BE2C (cell line): ENCODE measurements at regions not wholly inside any gene's neighbourhood (a gene's known extent, or its start where the extent isn't known, plus 50 kb on each side); places are given as distances from the start of the nearest gene placed in this dataset.

Source experiments
- DNase-seq: peaks from one replicate; pipeline ENCODE4 v3.0.0-alpha.2; 2020
- H3K27me3 ChIP-seq: fragments of 250-450 bp; sonication (Bioruptor Pico); 2 replicates; pipeline ENCODE4 v1.5.1; 2020; ENCODE audit warnings: mild to moderate bottlenecking
- H3K36me3 ChIP-seq: fragments of 250-450 bp; sonication (Bioruptor Pico); 2 replicates; pipeline ENCODE4 v1.5.1; 2020; ENCODE audit warnings: mild to moderate bottlenecking
- H3K4me1 ChIP-seq: fragments of 250-450 bp; sonication (Bioruptor Pico); 2 replicates; pipeline ENCODE4 v1.5.1; 2020
- H3K4me3 ChIP-seq: 2 replicates; pipeline ENCODE4 v1.5.1; 2011; ENCODE audit warnings: low read depth, low read length
- H3K9me3 ChIP-seq: fragments of 250-450 bp; sonication (Bioruptor Pico); 2 replicates; pipeline ENCODE4 v1.5.1; 2020
- TF ChIP-seq, protein P1 (sequence below): IDR thresholded peaks from 2 replicates; pipeline ENCODE4 v1.5.1; 2012; ENCODE audit warnings: mild to moderate bottlenecking, low read depth, low read length

DNA sequence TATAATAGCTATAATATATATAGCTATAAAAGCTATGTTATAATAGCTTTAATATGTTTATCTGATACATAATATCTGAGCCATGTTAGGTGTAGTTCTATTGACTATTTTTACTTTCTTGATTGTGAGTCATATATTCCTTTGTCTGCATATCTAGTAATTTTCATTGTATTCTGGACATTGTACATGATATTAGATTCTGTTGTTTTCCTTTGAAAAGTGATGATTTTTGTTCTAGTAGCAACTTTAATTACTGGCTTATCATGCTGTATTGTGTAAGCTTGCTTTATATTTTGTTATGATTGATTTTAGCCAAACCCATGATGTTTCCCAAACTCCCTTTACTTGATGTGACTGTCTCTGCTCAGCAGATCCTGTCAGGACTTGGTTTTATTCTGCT lies 125.7 kb upstream of the TCF4 start:
- Histone ChIP-seq H3K4me3 (no peak overlapping the region), H3K27me3 (no peaks in the 10 kb centered on the region), H3K36me3 (no peaks in the 10 kb centered on the region), H3K9me3 (no peaks in the 10 kb centered on the region), H3K4me1 (no peaks in the 10 kb centered on the region)
- DNase-seq = no peak
- TF ChIP-seq, protein P1, sequence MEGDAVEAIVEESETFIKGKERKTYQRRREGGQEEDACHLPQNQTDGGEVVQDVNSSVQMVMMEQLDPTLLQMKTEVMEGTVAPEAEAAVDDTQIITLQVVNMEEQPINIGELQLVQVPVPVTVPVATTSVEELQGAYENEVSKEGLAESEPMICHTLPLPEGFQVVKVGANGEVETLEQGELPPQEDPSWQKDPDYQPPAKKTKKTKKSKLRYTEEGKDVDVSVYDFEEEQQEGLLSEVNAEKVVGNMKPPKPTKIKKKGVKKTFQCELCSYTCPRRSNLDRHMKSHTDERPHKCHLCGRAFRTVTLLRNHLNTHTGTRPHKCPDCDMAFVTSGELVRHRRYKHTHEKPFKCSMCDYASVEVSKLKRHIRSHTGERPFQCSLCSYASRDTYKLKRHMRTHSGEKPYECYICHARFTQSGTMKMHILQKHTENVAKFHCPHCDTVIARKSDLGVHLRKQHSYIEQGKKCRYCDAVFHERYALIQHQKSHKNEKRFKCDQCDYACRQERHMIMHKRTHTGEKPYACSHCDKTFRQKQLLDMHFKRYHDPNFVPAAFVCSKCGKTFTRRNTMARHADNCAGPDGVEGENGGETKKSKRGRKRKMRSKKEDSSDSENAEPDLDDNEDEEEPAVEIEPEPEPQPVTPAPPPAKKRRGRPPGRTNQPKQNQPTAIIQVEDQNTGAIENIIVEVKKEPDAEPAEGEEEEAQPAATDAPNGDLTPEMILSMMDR = no peak

DNA sequence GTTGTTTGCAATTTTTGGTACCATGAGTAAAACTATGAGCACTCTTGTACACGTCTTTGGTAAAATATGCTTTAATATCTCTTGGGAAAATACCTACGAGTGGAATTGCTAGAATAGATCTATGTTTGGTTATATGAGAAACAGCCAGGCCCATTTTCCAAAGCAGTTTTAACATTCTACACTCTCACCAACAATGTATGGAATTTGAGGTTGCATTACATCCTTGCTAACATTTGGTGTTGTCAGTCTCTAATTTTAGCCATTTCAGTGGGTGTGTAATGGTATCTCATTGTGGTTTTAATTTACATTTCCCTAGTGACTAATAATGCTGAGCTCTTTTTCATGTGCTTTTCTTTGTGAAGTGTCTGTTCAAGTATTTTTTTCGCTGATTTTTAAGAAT lies 118.9 kb upstream of the TCF4 start:
- no peak for DNase-seq
- no peaks in the 10 kb centered on the region for H3K27me3 ChIP-seq
- TF ChIP-seq, protein P1 = no peak
- H3K4me3 ChIP-seq = no peak overlapping the region
- no peaks in the 10 kb centered on the region for H3K4me1 ChIP-seq
- no peaks in the 10 kb centered on the region for H3K36me3 ChIP-seq
- H3K9me3 ChIP-seq = no peaks in the 10 kb centered on the region

DNA sequence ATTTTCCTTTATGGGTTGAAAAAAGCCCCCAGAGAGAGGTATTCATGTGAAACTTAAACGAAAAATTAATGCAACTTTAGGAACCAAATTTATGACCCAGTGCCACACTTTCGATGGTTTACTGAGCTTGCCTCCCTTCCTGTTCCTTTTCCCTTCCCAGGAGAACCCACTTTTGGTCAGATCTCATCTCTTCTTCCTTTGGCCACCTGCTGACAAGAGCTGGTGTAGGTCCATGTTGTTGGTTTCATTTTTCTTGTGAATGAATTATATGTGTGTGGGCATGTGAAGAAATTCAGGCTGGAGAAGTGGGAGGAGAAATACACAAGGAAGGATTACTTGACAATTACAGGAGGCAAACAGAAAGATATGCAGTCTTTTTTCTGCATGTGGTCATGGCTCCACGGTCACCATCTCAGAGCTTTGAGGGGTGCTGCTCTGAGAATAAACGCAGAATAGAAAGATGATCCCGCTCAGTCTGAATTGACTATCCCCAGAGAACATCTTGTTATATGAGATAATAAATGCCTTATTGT lies 111.3 kb upstream of the TCF4 start:
- H3K4me3 ChIP-seq = no peak overlapping the region
- TF ChIP-seq, protein P1 = no peak
- no peaks in the 10 kb centered on the region for H3K9me3 ChIP-seq
- no peaks in the 10 kb centered on the region for H3K36me3 ChIP-seq
- no peaks in the 10 kb centered on the region for H3K4me1 ChIP-seq
- no peak for DNase-seq
- no peaks in the 10 kb centered on the region for H3K27me3 ChIP-seq

DNA sequence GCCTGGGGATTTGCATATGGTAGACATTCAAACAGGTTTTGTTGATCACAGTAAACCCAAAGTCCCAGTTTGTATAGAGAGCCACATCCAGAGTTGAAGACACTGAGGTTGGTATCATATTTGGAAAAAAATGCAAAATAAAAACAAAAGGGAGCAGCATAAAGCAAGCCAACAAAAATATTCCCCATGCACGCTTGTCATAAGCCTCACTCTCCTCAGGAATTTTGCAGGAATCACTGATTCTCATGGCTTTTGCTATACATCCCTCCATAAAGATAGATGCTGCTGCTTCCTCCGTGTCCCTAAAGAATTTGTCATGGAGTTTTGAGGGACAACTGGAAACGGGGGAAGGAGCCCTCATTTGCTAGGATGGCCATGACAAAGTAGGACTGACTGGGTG lies 108.8 kb upstream of the TCF4 start:
- DNase-seq = no peak
- TF ChIP-seq, protein P1 = no peak
- no peaks in the 10 kb centered on the region for H3K36me3 ChIP-seq
- no peaks in the 10 kb centered on the region for H3K9me3 ChIP-seq
- no peaks in the 10 kb centered on the region for H3K4me1 ChIP-seq
- no peak overlapping the region for H3K4me3 ChIP-seq
- no peaks in the 10 kb centered on the region for H3K27me3 ChIP-seq

DNA sequence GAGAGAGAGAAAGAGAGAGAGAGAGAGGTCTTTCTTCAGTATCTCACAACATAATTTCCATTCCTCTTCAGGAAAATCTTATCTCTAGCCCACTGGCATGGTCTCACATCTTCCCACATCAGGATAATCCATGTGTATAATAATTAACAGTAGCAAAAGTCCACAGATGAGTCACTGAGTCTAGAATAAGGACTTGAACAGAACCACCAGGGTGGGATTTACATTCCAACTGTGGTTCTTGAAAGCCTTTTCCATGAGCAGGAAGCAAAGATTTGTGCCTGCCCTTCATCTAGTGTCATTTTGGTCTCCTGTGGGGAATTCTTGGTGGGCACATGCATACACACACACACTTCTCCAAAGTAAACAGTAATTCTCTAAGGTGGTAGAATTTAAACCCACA lies 107.1 kb upstream of the TCF4 start:
- no peak for DNase-seq
- TF ChIP-seq, protein P1 = no peak

DNA sequence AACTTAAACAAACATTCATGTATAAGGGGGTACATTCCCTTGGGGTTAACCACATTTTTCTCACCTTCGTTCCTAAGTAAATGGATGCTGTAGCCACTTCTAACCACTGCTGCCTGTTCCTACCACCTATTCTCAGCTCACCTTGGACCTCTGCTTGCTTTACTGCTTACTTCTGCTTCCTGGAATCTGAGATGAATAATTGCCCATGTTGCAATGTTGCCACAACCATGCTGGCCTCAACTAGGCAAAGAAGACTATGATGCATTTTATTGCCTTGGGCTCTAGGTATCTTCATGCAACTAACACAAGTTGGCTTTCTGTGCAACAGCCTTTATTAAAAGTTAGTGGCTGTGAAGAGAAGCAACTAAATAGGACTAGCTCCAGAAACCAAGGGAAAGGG lies 106.3 kb upstream of the TCF4 start:
- H3K27me3 ChIP-seq = no peaks in the 10 kb centered on the region
- no peak overlapping the region for H3K4me3 ChIP-seq
- DNase-seq = no peak
- no peaks in the 10 kb centered on the region for H3K9me3 ChIP-seq
- TF ChIP-seq, protein P1 = no peak
- no peaks in the 10 kb centered on the region for H3K36me3 ChIP-seq
- no peaks in the 10 kb centered on the region for H3K4me1 ChIP-seq

More for the DNA sequence above, 107.1 kb upstream of the TCF4 start:
- H3K36me3 ChIP-seq = no peaks in the 10 kb centered on the region
- no peaks in the 10 kb centered on the region for H3K4me1 ChIP-seq
- H3K9me3 ChIP-seq = no peaks in the 10 kb centered on the region
- H3K27me3 ChIP-seq = no peaks in the 10 kb centered on the region
- no peak overlapping the region for H3K4me3 ChIP-seq
